ENCODE measurements at regions not wholly inside any gene's neighbourhood (a gene's known extent, or its start where the extent isn't known, plus 50 kb on each side); places are given as distances from the start of the nearest gene placed in this dataset.

DNA sequence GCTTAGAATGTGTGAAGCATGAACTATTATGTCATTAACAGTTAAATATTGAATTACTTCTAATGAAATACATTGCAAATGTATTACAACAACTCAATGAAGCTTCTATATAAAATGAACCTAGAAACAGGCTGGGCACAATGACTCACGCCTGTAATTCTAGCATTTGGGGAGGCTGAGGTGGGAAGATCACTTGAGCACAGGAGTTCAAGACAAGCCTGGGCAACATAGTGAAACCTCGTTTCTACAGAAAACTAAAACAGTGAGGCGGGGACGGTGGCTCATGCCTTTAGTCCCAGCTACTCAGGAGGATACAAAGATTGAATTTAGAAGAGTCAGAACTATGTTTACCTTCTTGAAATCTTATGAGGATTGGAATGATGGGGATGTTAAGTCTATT is 505.1 kb downstream of the SLITRK5 start:
- TF ChIP-seq, protein P1, sequence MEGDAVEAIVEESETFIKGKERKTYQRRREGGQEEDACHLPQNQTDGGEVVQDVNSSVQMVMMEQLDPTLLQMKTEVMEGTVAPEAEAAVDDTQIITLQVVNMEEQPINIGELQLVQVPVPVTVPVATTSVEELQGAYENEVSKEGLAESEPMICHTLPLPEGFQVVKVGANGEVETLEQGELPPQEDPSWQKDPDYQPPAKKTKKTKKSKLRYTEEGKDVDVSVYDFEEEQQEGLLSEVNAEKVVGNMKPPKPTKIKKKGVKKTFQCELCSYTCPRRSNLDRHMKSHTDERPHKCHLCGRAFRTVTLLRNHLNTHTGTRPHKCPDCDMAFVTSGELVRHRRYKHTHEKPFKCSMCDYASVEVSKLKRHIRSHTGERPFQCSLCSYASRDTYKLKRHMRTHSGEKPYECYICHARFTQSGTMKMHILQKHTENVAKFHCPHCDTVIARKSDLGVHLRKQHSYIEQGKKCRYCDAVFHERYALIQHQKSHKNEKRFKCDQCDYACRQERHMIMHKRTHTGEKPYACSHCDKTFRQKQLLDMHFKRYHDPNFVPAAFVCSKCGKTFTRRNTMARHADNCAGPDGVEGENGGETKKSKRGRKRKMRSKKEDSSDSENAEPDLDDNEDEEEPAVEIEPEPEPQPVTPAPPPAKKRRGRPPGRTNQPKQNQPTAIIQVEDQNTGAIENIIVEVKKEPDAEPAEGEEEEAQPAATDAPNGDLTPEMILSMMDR (IDR thresholded peaks at IDR 0.05; ENCODE audit: low read depth, low read length): no peak
- POLR2A ChIA-PET: no interaction called here

DNA sequence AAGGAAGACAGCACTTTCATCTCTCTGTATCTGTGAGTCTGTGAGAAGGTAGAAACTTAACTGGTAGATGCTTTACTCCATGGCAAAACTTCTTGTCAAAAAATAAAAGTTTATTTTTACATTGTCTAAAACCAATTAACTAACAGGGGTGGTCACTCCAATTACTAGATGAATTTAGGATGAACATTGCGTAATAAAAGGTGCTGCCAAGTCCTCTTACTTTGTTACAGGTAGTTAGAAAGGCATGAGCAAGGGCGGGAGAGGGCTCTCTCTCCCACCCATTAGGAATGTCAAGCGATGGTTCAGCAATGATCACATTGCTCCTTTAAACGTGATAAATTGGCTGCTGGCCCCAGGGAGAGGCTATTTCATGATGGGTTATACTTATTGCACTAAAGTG is 512.3 kb downstream of the SLITRK5 start:
- Histone ChIP-seq H3K27me3 (ENCODE audit: control insufficient read depth, insufficient read depth, low read length) (no peaks in the 10 kb centered on the region), H3K4me3 (ENCODE audit: low read depth, low read length) (no peak overlapping the region), H3K27ac (ENCODE audit: low read depth, low read length) (no peak overlapping the region), H3K9me3 (ENCODE audit: control insufficient read depth, insufficient read depth, low read length) (no peaks in the 10 kb centered on the region)
- POLR2A ChIA-PET: no interaction called here
- TF ChIP-seq, protein P1 (IDR thresholded peaks at IDR 0.05; ENCODE audit: low read depth, low read length): no peak
- CTCF ChIA-PET: no interaction called here
- no peak for DNase-seq (ENCODE audit: low read depth, low spot score)

More for the DNA sequence above, 505.1 kb downstream of the SLITRK5 start:
- CTCF ChIA-PET: no interaction called here
- Histone ChIP-seq H3K27me3 (ENCODE audit: control insufficient read depth, insufficient read depth, low read length) (no peaks in the 10 kb centered on the region), H3K4me3 (ENCODE audit: low read depth, low read length) (no peak overlapping the region), H3K9me3 (ENCODE audit: control insufficient read depth, insufficient read depth, low read length) (no peaks in the 10 kb centered on the region), H3K27ac (ENCODE audit: low read depth, low read length) (no peak overlapping the region)
- DNase-seq (ENCODE audit: low read depth, low spot score): no peak

DNA sequence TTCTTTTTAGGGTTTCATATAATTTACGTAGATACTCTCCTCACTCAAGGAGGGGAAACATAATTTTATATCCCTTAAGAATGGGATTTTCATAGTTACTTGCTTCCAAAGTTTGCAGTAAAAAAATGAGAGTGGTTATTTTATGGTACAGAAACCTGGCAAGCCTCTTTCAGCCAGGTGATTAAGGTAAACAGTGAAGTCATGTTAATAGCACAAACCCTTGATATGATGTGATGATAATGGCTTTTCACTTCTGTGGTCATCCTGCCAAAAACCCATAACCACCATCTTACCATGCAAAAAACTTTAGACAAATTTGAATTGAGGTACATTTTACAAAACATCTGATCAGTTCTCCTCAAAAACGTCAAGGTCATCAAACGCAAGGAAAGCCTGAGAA is 517.8 kb downstream of the SLITRK5 start:
- H3K27me3 ChIP-seq (ENCODE audit: control insufficient read depth, insufficient read depth, low read length): no peaks in the 10 kb centered on the region
- CTCF ChIA-PET: no interaction called here
- TF ChIP-seq, protein P1 (IDR thresholded peaks at IDR 0.05; ENCODE audit: low read depth, low read length): no peak

DNA sequence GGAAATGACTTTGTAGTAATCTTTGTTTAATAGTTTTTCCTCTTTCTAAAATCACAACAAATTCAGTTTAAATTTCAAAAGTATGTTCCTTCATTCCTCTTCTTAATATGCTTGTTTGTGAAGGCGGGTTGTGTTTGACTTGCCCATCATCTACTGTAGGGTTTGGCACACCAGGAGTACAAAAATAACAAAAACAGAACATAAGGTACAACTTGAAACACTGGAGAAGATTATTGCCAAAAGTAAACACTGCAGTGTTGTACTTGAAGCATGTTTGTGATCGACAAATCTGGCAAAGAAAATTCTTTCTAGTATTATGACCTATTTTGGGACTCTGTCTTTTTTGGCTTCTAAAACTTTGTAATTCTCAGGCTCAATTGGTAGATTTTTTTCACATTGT is 518.6 kb downstream of the SLITRK5 start:
- CTCF ChIA-PET: no interaction called here
- TF ChIP-seq, protein P1 (IDR thresholded peaks at IDR 0.05; ENCODE audit: low read depth, low read length): no peak
- Histone ChIP-seq H3K4me3 (ENCODE audit: low read depth, low read length) (no peak overlapping the region), H3K27ac (ENCODE audit: low read depth, low read length) (no peak overlapping the region), H3K27me3 (ENCODE audit: control insufficient read depth, insufficient read depth, low read length) (no peaks in the 10 kb centered on the region), H3K9me3 (ENCODE audit: control insufficient read depth, insufficient read depth, low read length) (no peaks in the 10 kb centered on the region)
- DNase-seq (ENCODE audit: low read depth, low spot score): no peak
- POLR2A ChIA-PET: no interaction called here

More for the DNA sequence above, 517.8 kb downstream of the SLITRK5 start:
- no peak for DNase-seq (ENCODE audit: low read depth, low spot score)
- POLR2A ChIA-PET: no interaction called here
- Histone ChIP-seq H3K27ac (ENCODE audit: low read depth, low read length) (no peak overlapping the region), H3K9me3 (ENCODE audit: control insufficient read depth, insufficient read depth, low read length) (no peaks in the 10 kb centered on the region), H3K4me3 (ENCODE audit: low read depth, low read length) (no peak overlapping the region)

DNA sequence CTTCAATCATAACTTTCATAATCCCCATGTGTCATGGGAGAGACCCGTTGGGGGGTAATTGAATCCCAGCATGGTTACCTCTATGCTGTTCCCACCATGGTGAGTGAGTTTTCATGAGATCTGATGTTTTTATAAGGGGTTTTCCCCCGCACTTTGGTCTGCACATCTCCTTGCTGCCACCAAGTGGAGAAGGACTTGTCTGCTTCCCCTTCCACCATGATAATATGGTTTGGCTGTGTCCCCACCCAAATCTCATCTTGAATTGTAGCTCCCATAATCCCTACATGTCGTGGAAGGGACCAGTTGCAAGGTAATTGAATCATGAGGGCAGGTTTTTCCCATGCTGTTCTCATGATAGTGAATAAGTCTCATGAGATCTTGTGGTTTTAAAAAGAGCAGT is 524.9 kb downstream of the SLITRK5 start:
- no peak overlapping the region for H3K4me3 ChIP-seq (ENCODE audit: low read depth, low read length)

More for the DNA sequence above, 524.9 kb downstream of the SLITRK5 start:
- Histone ChIP-seq H3K27ac (ENCODE audit: low read depth, low read length) (no peak overlapping the region), H3K9me3 (ENCODE audit: control insufficient read depth, insufficient read depth, low read length) (no peaks in the 10 kb centered on the region), H3K27me3 (ENCODE audit: control insufficient read depth, insufficient read depth, low read length) (no peaks in the 10 kb centered on the region)
- DNase-seq (ENCODE audit: low read depth, low spot score): no peak
- ChIA-PET POLR2A (no interaction called here), CTCF (no interaction called here)
- TF ChIP-seq, protein P1 (IDR thresholded peaks at IDR 0.05; ENCODE audit: low read depth, low read length): 0 out of 2 replicates have a peak, but pooled peaks have one; percentile 2

Measured in AG04450 (cell line).